Middle frontal gyrus (tissue), 1 donor: ENCODE measurements at regions not wholly inside any gene's neighbourhood (a gene's known extent, or its start where the extent isn't known, plus 50 kb on each side); places are given as distances from the start of the nearest gene placed in this dataset.

Source experiments
- DNase-seq: peaks from one replicate; pipeline ENCODE4 v3.0.0-alpha.2; 2015; ENCODE audit warnings: low spot score; ENCODE audit errors: extremely low spot score

GRCh38 chr15:94893091-94893490, 661.7 kb downstream of the MCTP2 start:
- DNase-seq: no peak

GRCh38 chr15:94894056-94894455, 662.7 kb downstream of the MCTP2 start:
- no peak for DNase-seq

GRCh38 chr15:94909510-94909909, 678.1 kb downstream of the MCTP2 start:
- no peak for DNase-seq

GRCh38 chr15:94910166-94910565, 678.8 kb downstream of the MCTP2 start:
- no peak for DNase-seq

GRCh38 chr15:94912760-94913159, 681.4 kb downstream of the MCTP2 start:
- DNase-seq: no peak

GRCh38 chr15:94917068-94917467, 685.7 kb downstream of the MCTP2 start:
- no peak for DNase-seq

GRCh38 chr15:94921936-94922335, 690.6 kb downstream of the MCTP2 start:
- no peak for DNase-seq

GRCh38 chr15:94924057-94924456, 692.7 kb downstream of the MCTP2 start:
- DNase-seq: no peak

- DNase-seq: no peak
Measured at GRCh38 chr15:94924971-94925598, 693.7 kb downstream of the MCTP2 start.

- no peak for DNase-seq
Measured at GRCh38 chr15:94925680-94926079, 694.3 kb downstream of the MCTP2 start.

- DNase-seq: no peak
Measured at GRCh38 chr15:94927003-94927402, 695.6 kb downstream of the MCTP2 start.

GRCh38 chr15:94929282-94929681, 697.9 kb downstream of the MCTP2 start:
- DNase-seq: no peak

GRCh38 chr15:94930441-94930840, 699.1 kb downstream of the MCTP2 start:
- DNase-seq: no peak

GRCh38 chr15:94930960-94931359, 699.6 kb downstream of the MCTP2 start:
- no peak for DNase-seq

- DNase-seq: no peak
Measured at GRCh38 chr15:94934440-94934839, 703.1 kb downstream of the MCTP2 start.

GRCh38 chr15:94937242-94937641, 705.9 kb downstream of the MCTP2 start:
- DNase-seq: no peak

- DNase-seq: no peak
Measured at GRCh38 chr15:94943888-94944287, 712.5 kb downstream of the MCTP2 start.

- no peak for DNase-seq
Measured at GRCh38 chr15:94951538-94951937, 720.2 kb downstream of the MCTP2 start.

GRCh38 chr15:94963953-94964352, 732.6 kb downstream of the MCTP2 start:
- DNase-seq: no peak

- no peak for DNase-seq
Measured at GRCh38 chr15:94965593-94965992, 734.2 kb downstream of the MCTP2 start.

GRCh38 chr15:94968133-94968532, 736.8 kb downstream of the MCTP2 start:
- DNase-seq: no peak

GRCh38 chr15:94970096-94970495, 738.7 kb downstream of the MCTP2 start:
- no peak for DNase-seq

- no peak for DNase-seq
Measured at GRCh38 chr15:94970802-94971201, 739.4 kb downstream of the MCTP2 start.

- no peak for DNase-seq
Measured at GRCh38 chr15:94972314-94972713, 741.0 kb downstream of the MCTP2 start.
